SK-N-DZ (cell line): ENCODE measurements at regions not wholly inside any gene's neighbourhood (a gene's known extent, or its start where the extent isn't known, plus 50 kb on each side); places are given as distances from the start of the nearest gene placed in this dataset.

ENCODE experiments used
- DNase-seq: peaks from one replicate; pipeline ENCODE4 v3.0.0-alpha.2; 2015; ENCODE audit warnings: low spot score

GRCh38 chr11:69992943-69993694 is 85.0 kb upstream of the ANO1 start:
- DNase-seq, result no peak

- DNase-seq, result no peak
These were observed 83.3 kb upstream of the ANO1 start for GRCh38 chr11:69994810-69995209.

GRCh38 chr11:69995697-69996096 is 82.4 kb upstream of the ANO1 start:
- no peak for DNase-seq

GRCh38 chr11:69996451-69996850 is 81.7 kb upstream of the ANO1 start:
- no peak for DNase-seq

GRCh38 chr11:69997352-69997751 is 80.8 kb upstream of the ANO1 start:
- DNase-seq, result no peak

- no peak for DNase-seq
These were observed 78.4 kb upstream of the ANO1 start for GRCh38 chr11:69999721-70000120.

- no peak for DNase-seq
These were observed 77.9 kb upstream of the ANO1 start for GRCh38 chr11:70000228-70000627.

- DNase-seq, result no peak
These were observed 76.9 kb upstream of the ANO1 start for GRCh38 chr11:70001246-70001645.

GRCh38 chr11:70002433-70002832 is 75.7 kb upstream of the ANO1 start:
- no peak for DNase-seq

- DNase-seq, result no peak
These were observed 72.9 kb upstream of the ANO1 start for GRCh38 chr11:70005107-70005818.

GRCh38 chr11:70007796-70008195 is 70.3 kb upstream of the ANO1 start:
- DNase-seq, result no peak

GRCh38 chr11:70010774-70011173 is 67.3 kb upstream of the ANO1 start:
- DNase-seq, result no peak

GRCh38 chr11:70012134-70012733 is 65.9 kb upstream of the ANO1 start:
- no peak for DNase-seq

GRCh38 chr11:70014291-70014690 is 63.8 kb upstream of the ANO1 start:
- DNase-seq, result no peak

- DNase-seq, result no peak
These were observed 61.3 kb upstream of the ANO1 start for GRCh38 chr11:70016666-70017367.

- no peak for DNase-seq
These were observed 59.3 kb upstream of the ANO1 start for GRCh38 chr11:70018816-70019215.

GRCh38 chr11:70019576-70020011 is 58.5 kb upstream of the ANO1 start:
- no peak for DNase-seq

- DNase-seq, result no peak
These were observed 57.5 kb upstream of the ANO1 start for GRCh38 chr11:70020336-70021214.

- DNase-seq, result no peak
These were observed 56.5 kb upstream of the ANO1 start for GRCh38 chr11:70021586-70021985.

GRCh38 chr11:70024036-70024772 is 53.9 kb upstream of the ANO1 start:
- no peak for DNase-seq

- DNase-seq, result no peak
These were observed 53.4 kb upstream of the ANO1 start for GRCh38 chr11:70024773-70025045.
